DMS153 (cell line): ENCODE measurements at regions not wholly inside any gene's neighbourhood (a gene's known extent, or its start where the extent isn't known, plus 50 kb on each side); places are given as distances from the start of the nearest gene placed in this dataset.
"Not testable (repeated sequence)": the region's sequence is repeated elsewhere in the genome, so short reads cannot be mapped to it uniquely, and the experiment has no call there.

Source experiments
- DNase-seq: peaks from one replicate; lab custom pipeline; 2025; lab: John Stamatoyannopoulos, UW

DNA sequence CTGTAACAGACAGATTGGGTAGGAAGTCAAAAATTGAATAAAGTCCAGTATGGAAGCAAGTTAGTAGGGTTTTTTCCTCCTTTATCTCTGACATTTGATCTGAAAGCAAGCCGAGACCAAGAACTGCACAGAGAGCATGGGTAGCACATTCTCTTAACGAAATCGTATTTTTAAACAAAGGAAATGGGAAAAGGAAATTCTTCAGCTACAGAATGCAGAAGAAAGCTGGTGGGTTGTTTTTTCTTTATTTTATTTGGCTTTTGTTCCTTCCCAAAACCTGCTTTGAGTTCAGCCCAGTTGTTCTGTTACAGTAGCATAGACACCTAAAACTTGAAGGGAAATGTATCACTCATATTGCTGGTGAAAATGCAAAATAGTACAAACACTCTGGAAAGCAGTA is 397.0 kb downstream of the GBE1 start:
- no peak for DNase-seq

DNA sequence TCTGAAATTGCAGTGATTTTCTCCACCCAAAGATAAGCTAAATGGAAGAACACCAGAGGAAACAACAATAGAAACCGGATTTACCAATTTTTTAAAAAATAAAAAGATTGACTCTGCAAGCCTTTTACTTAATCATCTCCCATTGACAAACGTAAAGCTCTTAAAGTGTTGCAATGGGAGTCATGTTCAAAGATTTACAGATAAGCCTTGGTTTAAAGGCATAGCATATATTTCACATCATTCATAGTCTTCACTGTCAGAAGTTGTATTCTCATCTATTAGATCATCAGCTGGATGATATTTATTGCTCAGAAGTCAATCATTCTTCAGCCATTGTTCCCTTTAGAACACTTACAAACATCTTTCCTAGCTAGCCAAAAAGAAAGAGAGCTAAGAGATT is 397.6 kb downstream of the GBE1 start:
- DNase-seq = no peak

GRCh38 chr3:81354119-81354518 is 407.3 kb downstream of the GBE1 start:
- no peak for DNase-seq

GRCh38 chr3:81352867-81353266 is 408.6 kb downstream of the GBE1 start:
- DNase-seq = peak; percentile 29

- no peak for DNase-seq
Observed at GRCh38 chr3:81349816-81350340, 411.6 kb downstream of the GBE1 start.

- DNase-seq = no peak
Observed at GRCh38 chr3:81339040-81339845, 422.2 kb downstream of the GBE1 start.

DNA sequence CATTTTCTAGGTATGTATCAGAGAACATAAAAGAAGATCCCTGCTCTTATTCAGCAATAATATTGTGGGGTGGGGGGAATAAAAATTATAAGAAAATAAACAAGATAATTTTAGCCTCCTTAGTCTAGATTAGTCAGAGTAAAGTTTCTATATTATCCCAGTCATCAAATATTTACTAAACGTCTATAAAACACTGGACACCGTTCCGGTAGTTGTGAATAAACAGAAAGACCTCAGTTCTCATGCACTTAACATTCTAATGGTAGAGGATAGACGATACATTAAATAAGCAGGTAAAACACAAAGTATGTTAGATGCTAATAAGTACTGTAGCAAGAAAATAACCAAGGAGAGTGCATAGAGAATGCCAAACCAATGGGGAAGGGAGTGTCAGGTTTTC is 425.0 kb downstream of the GBE1 start:
- no peak for DNase-seq

DNA sequence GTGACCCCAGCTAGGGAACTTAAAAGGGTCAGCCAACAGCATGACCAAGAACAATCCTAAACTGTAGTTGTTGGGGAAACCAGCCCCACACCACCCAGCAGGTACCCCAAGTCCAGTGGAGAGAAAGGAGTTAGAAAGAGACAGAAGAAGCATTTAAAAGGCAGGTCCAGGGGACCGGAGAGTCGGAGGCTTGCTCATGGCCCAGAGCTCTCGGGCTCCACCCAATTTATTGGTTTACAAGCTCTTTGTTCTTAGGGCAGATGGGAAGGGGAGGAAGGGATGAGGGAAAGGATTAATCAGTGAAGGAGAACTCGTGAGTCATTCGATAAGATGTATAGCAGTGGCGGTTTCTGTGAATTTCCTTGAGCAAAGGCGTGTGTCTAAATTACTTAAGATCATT is 431.6 kb downstream of the GBE1 start:
- DNase-seq = not testable (repeated sequence)

GRCh38 chr3:81326245-81326644 is 435.2 kb downstream of the GBE1 start:
- DNase-seq = no peak

DNA sequence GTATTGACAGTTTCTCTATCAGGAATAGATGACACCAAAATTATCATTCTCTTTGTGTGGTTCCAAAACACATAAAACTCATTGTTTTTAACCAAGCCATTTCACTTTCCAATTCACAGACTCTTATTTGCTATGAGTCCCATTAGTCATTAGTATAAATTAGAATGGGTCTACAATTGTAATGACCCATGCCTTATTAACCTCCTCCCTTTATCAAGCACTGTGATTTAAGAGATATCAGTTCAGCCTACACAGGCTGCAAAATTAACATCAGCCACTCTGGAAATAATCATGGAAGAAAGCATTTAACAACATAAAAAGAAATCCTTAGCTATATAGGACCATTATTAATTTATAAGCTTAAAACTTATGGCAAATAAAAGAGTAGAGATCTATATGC is 440.6 kb downstream of the GBE1 start:
- DNase-seq = no peak

DNA sequence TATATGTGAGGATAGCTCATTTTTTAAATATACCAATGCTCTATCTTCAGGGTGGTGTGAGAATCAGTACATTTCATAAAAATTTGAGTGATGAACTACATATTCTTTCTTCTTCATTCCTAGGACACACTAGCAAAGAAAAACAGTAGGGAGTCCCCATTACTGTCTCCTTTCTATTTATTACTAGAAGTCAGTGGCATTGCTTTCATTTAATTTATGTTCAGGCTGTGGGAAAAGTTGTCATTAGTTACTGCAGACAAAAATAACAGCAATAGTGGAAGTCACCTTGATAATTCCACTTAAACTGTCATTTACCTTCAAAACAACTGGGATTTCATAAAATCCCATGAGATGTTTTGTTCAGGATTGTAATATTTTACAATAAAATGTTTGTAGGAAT is 446.4 kb downstream of the GBE1 start:
- DNase-seq = no peak

GRCh38 chr3:81311321-81311720 is 450.1 kb downstream of the GBE1 start:
- DNase-seq = no peak

DNA sequence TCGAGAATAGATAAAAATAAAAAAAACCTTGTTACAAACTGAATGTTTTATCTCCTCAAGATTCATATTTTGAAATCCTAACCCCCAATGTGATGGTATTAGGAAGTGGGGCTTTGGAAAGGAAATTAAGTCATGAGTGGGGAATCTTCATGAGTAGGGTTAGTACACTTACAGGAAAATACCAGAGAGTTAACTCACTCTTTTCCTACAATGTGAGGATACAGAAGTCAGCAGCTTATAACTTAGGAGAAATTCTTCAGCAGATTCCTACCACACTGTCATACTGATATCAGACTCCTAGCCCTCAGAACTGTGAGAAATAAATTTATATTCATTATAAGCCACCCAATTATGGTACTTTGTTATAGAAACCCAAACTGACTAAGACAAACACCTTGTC is 453.1 kb downstream of the GBE1 start:
- DNase-seq = no peak

DNA sequence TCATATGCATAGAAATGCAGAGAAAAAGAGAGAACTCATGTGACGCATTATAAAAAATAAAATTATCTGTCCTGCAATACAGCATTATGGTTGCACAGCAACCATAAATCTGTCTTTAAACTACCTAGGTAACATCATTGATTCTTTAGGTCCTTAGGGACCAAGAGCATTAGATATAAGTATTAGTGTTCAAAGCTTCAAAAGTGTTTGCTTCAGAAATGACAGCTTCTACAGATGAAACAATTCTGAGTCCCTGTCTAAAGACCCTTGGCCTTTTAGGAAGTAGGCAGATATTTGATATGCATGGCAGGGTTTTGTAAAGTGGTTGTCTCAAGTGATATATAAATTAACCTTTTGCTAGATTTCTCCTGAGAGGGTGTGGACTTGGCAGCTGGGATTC is 454.2 kb downstream of the GBE1 start:
- no peak for DNase-seq

GRCh38 chr3:81303321-81303720 is 458.1 kb downstream of the GBE1 start:
- no peak for DNase-seq

- no peak for DNase-seq
Observed at GRCh38 chr3:81302045-81302444, 459.4 kb downstream of the GBE1 start.

DNA sequence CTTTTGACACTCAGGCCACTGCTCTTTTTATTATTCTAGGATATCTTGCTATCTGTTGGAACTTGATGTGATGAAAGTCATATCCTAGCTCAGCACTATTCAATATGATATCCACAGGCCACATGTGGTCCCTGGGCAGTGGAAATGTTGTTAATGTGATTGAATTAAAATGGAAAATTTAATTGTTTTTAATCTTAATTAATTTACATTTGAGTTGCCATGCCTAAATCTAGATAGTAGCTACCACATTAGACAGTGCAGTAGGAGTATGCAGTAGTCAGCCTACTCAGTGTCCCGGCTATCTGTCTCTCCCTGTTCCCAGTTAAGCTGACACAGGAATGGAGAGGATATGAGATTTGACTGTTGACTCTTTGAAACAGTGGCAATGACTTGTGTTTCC is 460.2 kb downstream of the GBE1 start:
- no peak for DNase-seq

- DNase-seq = no peak
Observed at GRCh38 chr3:81300324-81300927, 461.0 kb downstream of the GBE1 start.

DNA sequence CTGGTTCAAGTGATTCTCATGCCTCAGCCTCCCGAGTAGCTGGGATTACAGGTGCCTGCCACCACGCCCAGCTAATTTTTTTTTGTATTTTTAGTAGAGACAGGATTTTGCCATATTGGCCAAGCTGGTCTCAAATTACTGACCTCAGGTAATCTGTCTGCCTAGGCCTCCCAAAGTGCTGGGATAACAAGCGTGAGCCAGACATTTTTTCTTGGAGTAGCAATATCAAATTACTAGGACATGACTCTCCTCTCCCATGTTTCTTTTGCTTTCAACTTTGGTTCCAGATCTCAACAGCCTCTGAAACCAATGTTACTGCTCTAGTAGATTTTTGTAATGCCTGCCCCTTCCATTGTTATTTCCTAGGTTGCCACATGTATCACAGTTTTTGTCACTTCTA is 462.0 kb downstream of the GBE1 start:
- DNase-seq = no peak

- no peak for DNase-seq
Observed at GRCh38 chr3:81295906-81296577, 465.4 kb downstream of the GBE1 start.

DNA sequence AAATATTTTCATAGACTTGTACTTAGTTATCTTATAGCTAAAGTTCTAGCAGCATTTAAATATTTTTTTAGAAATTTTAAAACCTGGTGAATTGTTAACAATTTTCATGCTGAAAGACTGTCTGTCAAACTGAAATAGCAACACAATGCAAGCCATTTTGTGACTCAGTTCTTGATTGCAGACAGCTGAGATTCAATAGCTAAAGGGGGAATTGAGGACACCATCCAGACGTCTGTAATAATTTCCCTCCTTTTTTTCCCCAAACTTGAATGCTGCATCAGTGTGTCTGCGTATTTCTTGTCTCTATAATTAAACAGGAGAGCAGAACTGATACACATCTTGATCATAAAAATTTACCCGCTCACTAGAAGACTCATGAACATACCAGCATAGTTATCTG is 468.3 kb downstream of the GBE1 start:
- DNase-seq = no peak

- DNase-seq = no peak
Observed at GRCh38 chr3:81291586-81291985, 469.9 kb downstream of the GBE1 start.

DNA sequence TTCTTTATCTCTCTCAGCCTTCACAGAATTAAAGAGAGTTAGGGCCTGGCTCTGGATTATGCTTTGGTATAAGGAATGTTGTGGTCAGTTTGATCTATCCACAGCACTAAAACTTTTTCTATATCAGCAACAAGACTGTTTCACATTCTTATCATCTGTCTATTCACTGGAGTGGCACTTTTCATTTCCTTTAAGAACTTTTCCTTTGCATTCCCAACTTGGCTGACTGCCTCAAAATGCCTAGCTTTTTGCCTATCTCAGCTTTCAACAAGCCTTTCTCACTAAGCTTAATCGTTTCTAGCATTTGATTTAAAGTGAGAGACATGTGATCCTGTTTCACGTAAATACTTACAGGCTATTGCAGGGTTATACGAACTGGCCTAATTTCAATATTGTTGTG is 471.8 kb downstream of the GBE1 start:
- no peak for DNase-seq
